ENCODE measurements at regions not wholly inside any gene's neighbourhood (a gene's known extent, or its start where the extent isn't known, plus 50 kb on each side); places are given as distances from the start of the nearest gene placed in this dataset.

- DNase-seq = no peak
Measured at GRCh38 chr3:180829409-180830405, 82.8 kb upstream of the FXR1 start.

GRCh38 chr3:180835501-180835900, 77.0 kb upstream of the FXR1 start:
- no peak for DNase-seq

GRCh38 chr3:180836766-180837165, 75.7 kb upstream of the FXR1 start:
- no peak for DNase-seq

GRCh38 chr3:180854887-180855286, 57.6 kb upstream of the FXR1 start:
- no peak for DNase-seq

- no peak for DNase-seq
Measured at GRCh38 chr3:180855364-180855763, 57.1 kb upstream of the FXR1 start.

GRCh38 chr3:180855956-180856355, 56.5 kb upstream of the FXR1 start:
- no peak for DNase-seq

GRCh38 chr3:180860180-180860858, 52.2 kb upstream of the FXR1 start:
- DNase-seq = no peak
